HEK293T (cell line): ENCODE measurements at regions not wholly inside any gene's neighbourhood (a gene's known extent, or its start where the extent isn't known, plus 50 kb on each side); places are given as distances from the start of the nearest gene placed in this dataset.

Source experiments
- BHLHE40 ChIP-seq: fragments of 450-650 bp; IDR thresholded peaks from 2 replicates; pipeline ENCODE4 v1.6.1; 2016; ENCODE audit warnings: mild to moderate bottlenecking, moderate library complexity, borderline replicate concordance
- CTBP1 ChIP-seq: fragments of 450-650 bp; IDR thresholded peaks from 2 replicates; pipeline ENCODE4 v1.6.1; 2016; ENCODE audit warnings: borderline replicate concordance
- ELF4 ChIP-seq: fragments of 450-650 bp; IDR thresholded peaks from 2 replicates; pipeline ENCODE4 v1.6.1; 2017; ENCODE audit warnings: antibody characterized with exemption
- FOXA1 ChIP-seq: fragments of 450-650 bp; IDR thresholded peaks from 2 replicates; pipeline ENCODE4 v1.6.1; 2016; ENCODE audit warnings: mild to moderate bottlenecking
- L3MBTL2 ChIP-seq: fragments of 450-650 bp; conservative IDR thresholded peaks from 2 replicates; pipeline ENCODE4 v1.6.1; 2016; ENCODE audit warnings: mild to moderate bottlenecking
- NFRKB ChIP-seq: fragments of 450-650 bp; IDR thresholded peaks from 2 replicates; pipeline ENCODE4 v1.6.1; 2016; ENCODE audit warnings: mild to moderate bottlenecking, moderate library complexity
- SP1 ChIP-seq: fragments of 450-650 bp; IDR thresholded peaks from 2 replicates; pipeline ENCODE4 v1.6.1; 2017
- TARDBP ChIP-seq: fragments of 450-650 bp; IDR thresholded peaks from 2 replicates; pipeline ENCODE4 v1.6.1; 2016

DNA sequence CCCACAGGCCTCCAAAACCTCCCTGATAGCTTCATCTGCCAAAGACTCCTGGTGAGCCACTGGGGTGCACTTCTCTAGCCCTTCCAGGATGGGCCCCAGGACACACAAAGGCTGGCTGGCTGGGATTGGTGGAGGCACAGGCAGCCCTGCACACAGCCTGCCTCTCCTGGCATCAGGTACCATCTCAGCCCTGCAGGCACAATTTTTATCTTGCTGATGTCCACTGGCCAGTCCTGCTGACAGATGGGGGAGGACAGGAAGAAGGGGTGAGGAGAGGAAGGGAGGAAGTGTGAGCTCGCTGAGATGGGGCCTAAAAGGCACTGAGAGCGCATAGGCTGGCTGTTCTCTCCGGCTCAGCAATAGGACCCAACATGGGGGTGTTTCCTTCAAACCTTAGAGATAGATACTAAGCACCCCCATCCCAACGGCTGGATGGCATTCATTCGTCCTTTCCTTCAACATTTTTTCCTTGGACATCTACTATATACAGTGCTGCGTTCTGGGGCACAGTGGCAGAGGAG, 92.7 kb downstream of the PJA1 start:
- no peak for TF ChIP-seq SP1
- TF ChIP-seq ELF4 = no peak
- TF ChIP-seq BHLHE40 = no peak
- TF ChIP-seq NFRKB = no peak
- no peak for TF ChIP-seq CTBP1
- no peak for TF ChIP-seq TARDBP
- no peak for TF ChIP-seq L3MBTL2
- no peak for TF ChIP-seq FOXA1
